HFFc6 (cell line): ENCODE measurements at regions not wholly inside any gene's neighbourhood (a gene's known extent, or its start where the extent isn't known, plus 50 kb on each side); places are given as distances from the start of the nearest gene placed in this dataset.

Experiments used
- DNase-seq: peaks from one replicate; pipeline ENCODE4 v3.0.0-alpha.2; 2018
- H3K27ac Mint-ChIP-seq: 2 replicates; pipeline ENCODE4 v1.8.0; 2020; ENCODE audit warnings: mild to moderate bottlenecking, mixed read lengths
- H3K27me3 Mint-ChIP-seq: 2 replicates; pipeline ENCODE4 v1.8.0; 2021; ENCODE audit warnings: mild to moderate bottlenecking, moderate library complexity, mixed read lengths; ENCODE audit not compliant: insufficient read depth
- H3K36me3 Mint-ChIP-seq: 2 replicates; pipeline ENCODE4 v1.8.0; 2021; ENCODE audit warnings: low read depth, mixed read lengths
- H3K4me1 Mint-ChIP-seq: 2 replicates; pipeline ENCODE4 v1.8.0; 2020; ENCODE audit warnings: low read depth, mixed read lengths
- H3K4me3 Mint-ChIP-seq: 2 replicates; pipeline ENCODE4 v1.8.0; 2020; ENCODE audit warnings: mild to moderate bottlenecking, moderate library complexity, mixed read lengths
- H3K9me3 Mint-ChIP-seq: 2 replicates; pipeline ENCODE4 v1.8.0; 2020; ENCODE audit warnings: mild to moderate bottlenecking, mixed read lengths
- TF ChIP-seq, protein P1 (sequence below): fragments of 200-600 bp; sonication (generic); IDR thresholded peaks from 2 replicates; pipeline ENCODE4 v1.5.0; 2021; ENCODE audit warnings: antibody characterized with exemption, mild to moderate bottlenecking

DNA sequence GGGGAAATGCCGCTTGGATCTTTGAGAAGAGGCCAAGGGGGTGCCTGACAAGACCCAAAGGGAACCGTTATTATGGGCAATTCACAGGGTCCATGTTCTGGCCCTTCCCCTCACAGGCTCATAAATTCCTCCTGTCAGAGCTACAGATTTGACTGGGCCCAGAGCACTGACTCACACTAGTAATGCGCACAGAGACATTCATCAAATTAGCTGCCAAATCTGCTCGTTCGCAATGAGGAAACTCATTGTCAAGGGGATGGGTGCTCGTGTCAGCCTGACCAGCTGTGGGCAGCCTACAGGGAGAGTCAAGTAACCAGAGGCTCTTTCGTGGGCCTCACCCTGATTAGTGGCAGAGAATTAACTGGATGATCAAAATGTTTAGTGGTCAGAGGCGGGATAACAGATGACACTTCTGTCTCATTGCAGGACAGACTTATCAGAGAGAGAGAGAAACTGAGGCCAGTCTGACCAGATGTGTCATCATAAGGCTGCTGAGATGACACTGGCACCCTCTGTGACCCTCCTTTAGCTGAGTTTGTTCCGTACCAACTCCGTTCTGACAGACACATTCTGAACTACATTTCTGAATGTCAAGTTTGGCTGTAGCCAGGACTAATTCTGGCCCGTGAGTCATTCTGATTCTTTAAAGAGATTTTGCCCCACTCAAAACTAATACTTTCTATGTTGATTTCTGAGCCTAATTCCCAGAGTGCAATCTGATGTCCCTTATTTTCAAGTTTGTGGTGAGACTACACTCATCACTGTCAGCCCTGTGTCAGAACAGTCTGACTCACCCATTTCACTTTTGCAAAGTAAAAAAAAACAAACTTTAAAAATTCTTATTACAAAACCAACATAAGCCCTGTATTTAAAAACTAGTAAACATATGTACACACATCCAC lies 377.1 kb downstream of the ACTL7B start:
- peak; percentile 91 for DNase-seq
- TF ChIP-seq, protein P1, sequence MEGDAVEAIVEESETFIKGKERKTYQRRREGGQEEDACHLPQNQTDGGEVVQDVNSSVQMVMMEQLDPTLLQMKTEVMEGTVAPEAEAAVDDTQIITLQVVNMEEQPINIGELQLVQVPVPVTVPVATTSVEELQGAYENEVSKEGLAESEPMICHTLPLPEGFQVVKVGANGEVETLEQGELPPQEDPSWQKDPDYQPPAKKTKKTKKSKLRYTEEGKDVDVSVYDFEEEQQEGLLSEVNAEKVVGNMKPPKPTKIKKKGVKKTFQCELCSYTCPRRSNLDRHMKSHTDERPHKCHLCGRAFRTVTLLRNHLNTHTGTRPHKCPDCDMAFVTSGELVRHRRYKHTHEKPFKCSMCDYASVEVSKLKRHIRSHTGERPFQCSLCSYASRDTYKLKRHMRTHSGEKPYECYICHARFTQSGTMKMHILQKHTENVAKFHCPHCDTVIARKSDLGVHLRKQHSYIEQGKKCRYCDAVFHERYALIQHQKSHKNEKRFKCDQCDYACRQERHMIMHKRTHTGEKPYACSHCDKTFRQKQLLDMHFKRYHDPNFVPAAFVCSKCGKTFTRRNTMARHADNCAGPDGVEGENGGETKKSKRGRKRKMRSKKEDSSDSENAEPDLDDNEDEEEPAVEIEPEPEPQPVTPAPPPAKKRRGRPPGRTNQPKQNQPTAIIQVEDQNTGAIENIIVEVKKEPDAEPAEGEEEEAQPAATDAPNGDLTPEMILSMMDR: peak; percentile 61; the same call in 1 of the 2 replicates
- Mint-ChIP-seq H3K9me3 (no peaks in the 10 kb centered on the region), H3K27me3 (no peaks in the 10 kb centered on the region), H3K4me1 (peaks cover 55% of the 10 kb centered on the region), H3K4me3 (peak overlapping the region; percentile 83), H3K27ac (peak overlapping the region; percentile 98), H3K36me3 (no peaks in the 10 kb centered on the region)

DNA sequence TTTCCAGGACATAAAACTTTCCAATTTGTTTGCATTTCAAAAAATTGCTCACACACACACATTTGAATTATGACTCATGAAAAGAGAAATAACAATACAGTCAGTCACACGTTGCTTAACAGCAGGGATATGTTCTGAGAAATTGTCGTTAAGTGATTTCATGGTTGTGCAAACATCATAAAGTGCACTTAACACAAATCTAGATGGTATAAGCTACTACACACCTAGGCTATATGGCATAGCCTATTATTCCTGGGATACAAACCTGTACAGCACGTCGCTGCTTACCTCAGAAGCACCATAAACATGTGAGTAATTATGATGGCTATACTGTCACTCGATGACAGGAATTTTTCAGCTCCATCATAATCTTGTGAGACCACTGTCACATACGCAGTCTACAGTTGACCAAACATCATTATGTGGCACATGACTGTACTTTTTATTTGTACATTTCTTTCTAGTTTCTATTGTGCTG lies 378.2 kb downstream of the ACTL7B start:
- peak overlapping the region; percentile 98 for H3K27ac Mint-ChIP-seq

DNA sequence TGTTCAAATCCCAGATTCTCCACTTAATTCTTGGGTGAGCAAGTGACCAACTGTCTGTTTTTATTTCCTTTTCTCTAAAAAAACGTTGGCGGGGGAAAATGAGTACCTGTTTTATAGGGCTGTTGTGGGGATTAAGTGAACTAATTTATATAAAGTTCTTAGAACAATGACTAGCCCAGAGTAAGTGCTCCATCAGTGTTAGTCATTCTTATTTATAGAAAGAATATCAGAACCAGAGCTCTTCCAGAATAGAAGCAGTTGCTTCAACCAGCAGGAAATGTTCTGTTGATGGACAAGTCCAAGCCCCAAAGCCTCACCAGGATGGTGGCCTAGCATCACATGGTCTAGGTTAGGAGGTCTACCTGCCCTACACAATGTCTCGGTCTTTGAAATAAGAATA lies 379.2 kb downstream of the ACTL7B start:
- Mint-ChIP-seq H3K27ac (peak overlapping the region; percentile 98), H3K36me3 (no peaks in the 10 kb centered on the region), H3K4me3 (peak overlapping the region; percentile 83), H3K4me1 (peaks cover 69% of the 10 kb centered on the region), H3K9me3 (no peaks in the 10 kb centered on the region), H3K27me3 (no peaks in the 10 kb centered on the region; the same call in none of the 2 replicates)
- peak; percentile 41 for DNase-seq
- TF ChIP-seq, protein P1: no peak

More for the DNA sequence above, 378.2 kb downstream of the ACTL7B start:
- no peaks in the 10 kb centered on the region for H3K36me3 Mint-ChIP-seq
- no peaks in the 10 kb centered on the region; the same call in 1 of the 2 replicates for H3K27me3 Mint-ChIP-seq
- DNase-seq: peak; percentile 82
- peak overlapping the region; percentile 83 for H3K4me3 Mint-ChIP-seq
- H3K9me3 Mint-ChIP-seq: no peaks in the 10 kb centered on the region
- H3K4me1 Mint-ChIP-seq: peaks cover 66% of the 10 kb centered on the region
- TF ChIP-seq, protein P1: no peak

DNA sequence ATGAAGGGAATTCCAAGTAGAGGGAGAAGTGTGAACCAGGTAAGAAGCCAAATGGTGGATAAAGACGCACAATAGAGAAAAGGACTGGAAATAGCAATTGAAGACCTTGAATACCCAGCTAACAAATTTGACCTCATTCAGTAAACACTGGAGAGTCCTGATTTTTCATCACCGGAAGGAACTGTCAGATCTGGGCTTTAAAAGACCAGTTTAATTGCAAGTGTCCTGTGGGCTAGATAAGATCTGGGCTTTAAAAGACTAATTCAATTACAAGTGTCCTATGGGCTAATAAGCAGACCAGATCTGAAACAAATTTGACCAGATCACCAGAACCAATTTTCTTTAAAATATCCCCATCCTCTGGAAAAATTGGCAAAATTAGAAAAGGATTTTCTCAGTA lies 380.0 kb downstream of the ACTL7B start:
- H3K4me3 Mint-ChIP-seq: no peak overlapping the region
- peaks cover 69% of the 10 kb centered on the region for H3K4me1 Mint-ChIP-seq
- TF ChIP-seq, protein P1: no peak
- no peaks in the 10 kb centered on the region; the same call in none of the 2 replicates for H3K27me3 Mint-ChIP-seq
- no peak for DNase-seq
- no peak overlapping the region for H3K27ac Mint-ChIP-seq
- H3K36me3 Mint-ChIP-seq: no peaks in the 10 kb centered on the region
- H3K9me3 Mint-ChIP-seq: no peaks in the 10 kb centered on the region

DNA sequence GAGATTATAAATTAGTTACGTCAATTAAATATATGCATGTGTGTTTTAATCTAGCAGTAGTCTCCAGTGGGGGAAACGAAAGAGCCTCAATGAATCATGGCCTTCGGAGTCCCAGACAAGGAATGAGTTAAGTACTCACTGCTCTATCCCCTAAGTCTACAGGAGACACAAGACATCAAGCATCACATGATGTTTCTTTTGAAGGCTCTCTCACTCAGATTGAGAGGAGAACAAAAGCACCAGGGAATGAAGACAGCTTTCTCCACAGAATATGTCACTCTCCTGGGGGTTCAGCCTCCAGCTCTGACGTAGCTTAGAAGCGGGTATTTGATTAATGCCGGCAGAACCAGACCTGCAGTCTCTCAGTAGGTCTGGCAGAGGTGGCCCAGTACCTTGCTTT lies 381.4 kb downstream of the ACTL7B start:
- no peak for DNase-seq
- H3K27me3 Mint-ChIP-seq: no peaks in the 10 kb centered on the region; the same call in none of the 2 replicates
- TF ChIP-seq, protein P1: no peak
- H3K4me1 Mint-ChIP-seq: peaks cover 80% of the 10 kb centered on the region
- no peak overlapping the region for H3K27ac Mint-ChIP-seq
- peaks cover 1% of the 10 kb centered on the region for H3K36me3 Mint-ChIP-seq
- no peaks in the 10 kb centered on the region for H3K9me3 Mint-ChIP-seq
- H3K4me3 Mint-ChIP-seq: no peak overlapping the region
